NCI-H146 treated with DMSO at 0.1 percent for 48 hours (cell line): ENCODE measurements at regions not wholly inside any gene's neighbourhood (a gene's known extent, or its start where the extent isn't known, plus 50 kb on each side); places are given as distances from the start of the nearest gene placed in this dataset.

Source experiments
- DNase-seq: peaks from one replicate; lab custom pipeline; 2025; ENCODE audit not compliant: unreplicated experiment; lab: John Stamatoyannopoulos, UW

GRCh38 chr15:69624155-69624520 is 171.5 kb downstream of the RPLP1 start:
- no peak for DNase-seq

- DNase-seq: no peak
Measured at GRCh38 chr15:69624816-69625215, 172.2 kb downstream of the RPLP1 start.

GRCh38 chr15:69625328-69625727 is 172.7 kb downstream of the RPLP1 start:
- no peak for DNase-seq

GRCh38 chr15:69626095-69627066 is 173.8 kb downstream of the RPLP1 start:
- no peak for DNase-seq

- no peak for DNase-seq
Measured at GRCh38 chr15:69627548-69628158, 175.0 kb downstream of the RPLP1 start.

GRCh38 chr15:69628256-69629093 is 175.9 kb downstream of the RPLP1 start:
- DNase-seq: no peak

- no peak for DNase-seq
Measured at GRCh38 chr15:69629631-69630161, 177.1 kb downstream of the RPLP1 start.

GRCh38 chr15:69631005-69631404 is 178.4 kb downstream of the RPLP1 start:
- DNase-seq: no peak

GRCh38 chr15:69631978-69632377 is 179.4 kb downstream of the RPLP1 start:
- DNase-seq: no peak

GRCh38 chr15:69634860-69635259 is 182.2 kb downstream of the RPLP1 start:
- no peak for DNase-seq

- no peak for DNase-seq
Measured at GRCh38 chr15:69636169-69636915, 183.7 kb downstream of the RPLP1 start.

- no peak for DNase-seq
Measured at GRCh38 chr15:69637818-69638217, 185.2 kb downstream of the RPLP1 start.

- no peak for DNase-seq
Measured at GRCh38 chr15:69643476-69643875, 190.9 kb downstream of the RPLP1 start.

- DNase-seq: no peak
Measured at GRCh38 chr15:69643971-69644370, 191.4 kb downstream of the RPLP1 start.

- no peak for DNase-seq
Measured at GRCh38 chr15:69644876-69645275, 192.3 kb downstream of the RPLP1 start.

- DNase-seq: no peak
Measured at GRCh38 chr15:69647142-69647513, 194.5 kb downstream of the RPLP1 start.

GRCh38 chr15:69648212-69648611 is 195.6 kb downstream of the RPLP1 start:
- no peak for DNase-seq

- no peak for DNase-seq
Measured at GRCh38 chr15:69648775-69649735, 196.4 kb downstream of the RPLP1 start.

GRCh38 chr15:69652293-69652692 is 199.7 kb downstream of the RPLP1 start:
- no peak for DNase-seq
